ENCODE measurements at regions not wholly inside any gene's neighbourhood (a gene's known extent, or its start where the extent isn't known, plus 50 kb on each side); places are given as distances from the start of the nearest gene placed in this dataset.

DNA sequence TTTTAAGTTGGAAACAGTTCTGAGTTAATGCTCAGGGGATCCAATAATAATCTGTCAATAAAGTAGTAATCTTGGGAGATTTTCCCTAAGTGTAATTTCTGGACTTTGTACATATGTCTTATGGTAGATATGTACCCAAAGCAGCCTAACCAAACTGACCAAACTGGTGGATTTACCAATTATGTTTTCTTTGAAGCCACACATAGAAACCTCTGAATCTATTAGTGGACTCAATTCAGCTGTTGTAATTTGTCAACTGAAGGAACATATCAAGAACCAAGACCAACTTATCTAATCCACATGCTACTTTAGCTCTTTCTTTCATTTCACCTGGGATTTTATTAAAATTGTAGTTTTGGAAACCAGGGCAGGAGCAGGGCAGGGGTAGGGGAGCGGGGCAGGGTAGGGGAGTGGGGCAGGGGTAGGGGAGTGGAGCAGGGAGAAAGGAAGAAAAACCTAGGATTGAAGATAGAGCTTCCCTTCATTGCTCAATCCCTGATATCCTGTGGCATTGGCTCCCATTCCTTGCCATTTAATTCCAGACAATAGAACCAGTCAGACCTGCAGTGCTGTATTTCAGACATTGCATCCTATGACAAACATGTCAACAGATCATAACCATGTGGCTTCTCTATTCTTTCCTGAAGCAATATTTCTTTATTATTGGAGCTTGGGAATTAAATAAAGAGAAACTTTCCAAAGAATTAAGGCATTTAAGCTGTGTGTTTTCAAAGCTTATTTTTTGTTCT, 101.8 kb downstream of the NFKBIZ start:
- TF ChIP-seq, protein P1, sequence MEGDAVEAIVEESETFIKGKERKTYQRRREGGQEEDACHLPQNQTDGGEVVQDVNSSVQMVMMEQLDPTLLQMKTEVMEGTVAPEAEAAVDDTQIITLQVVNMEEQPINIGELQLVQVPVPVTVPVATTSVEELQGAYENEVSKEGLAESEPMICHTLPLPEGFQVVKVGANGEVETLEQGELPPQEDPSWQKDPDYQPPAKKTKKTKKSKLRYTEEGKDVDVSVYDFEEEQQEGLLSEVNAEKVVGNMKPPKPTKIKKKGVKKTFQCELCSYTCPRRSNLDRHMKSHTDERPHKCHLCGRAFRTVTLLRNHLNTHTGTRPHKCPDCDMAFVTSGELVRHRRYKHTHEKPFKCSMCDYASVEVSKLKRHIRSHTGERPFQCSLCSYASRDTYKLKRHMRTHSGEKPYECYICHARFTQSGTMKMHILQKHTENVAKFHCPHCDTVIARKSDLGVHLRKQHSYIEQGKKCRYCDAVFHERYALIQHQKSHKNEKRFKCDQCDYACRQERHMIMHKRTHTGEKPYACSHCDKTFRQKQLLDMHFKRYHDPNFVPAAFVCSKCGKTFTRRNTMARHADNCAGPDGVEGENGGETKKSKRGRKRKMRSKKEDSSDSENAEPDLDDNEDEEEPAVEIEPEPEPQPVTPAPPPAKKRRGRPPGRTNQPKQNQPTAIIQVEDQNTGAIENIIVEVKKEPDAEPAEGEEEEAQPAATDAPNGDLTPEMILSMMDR (IDR thresholded peaks at IDR 0.05 in 8 of 11, conservative IDR thresholded peaks at IDR 0.05 in 3 of 11), result no peak
- TF ChIP-seq POLR2A (IDR thresholded peaks at IDR 0.05) (no peak), POLR2AphosphoS5 (IDR thresholded peaks at IDR 0.05) (no peak)

All from spleen (tissue), 7 donors.